ENCODE measurements at regions not wholly inside any gene's neighbourhood (a gene's known extent, or its start where the extent isn't known, plus 50 kb on each side); places are given as distances from the start of the nearest gene placed in this dataset.

DNA sequence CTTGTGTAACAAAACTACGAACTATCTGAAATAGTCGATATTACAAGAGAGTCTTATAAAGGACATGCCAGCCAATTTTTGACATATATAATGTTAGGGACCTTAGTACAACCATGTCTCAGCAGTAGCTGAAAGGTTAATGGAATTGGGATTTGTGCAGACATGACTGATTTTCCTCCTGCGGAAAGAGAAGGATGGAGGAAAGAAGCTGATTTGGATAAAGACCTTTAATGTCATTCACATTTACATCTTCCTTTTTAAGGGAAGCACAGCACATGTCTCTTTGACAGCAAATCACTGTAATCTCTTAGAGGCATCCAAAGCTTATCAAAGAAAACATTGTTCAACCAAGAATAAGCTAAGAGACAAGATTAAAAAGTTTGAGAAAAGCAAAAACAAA is 1976.2 kb upstream of the IGFBP7 start:
- Mint-ChIP-seq H3K4me3 (no peak overlapping the region), H3K36me3 (ENCODE audit: insufficient read depth in 1 of 3, low read depth in 3 of 3) (no peaks in the 10 kb centered on the region), H3K9me3 (no peaks in the 10 kb centered on the region), H3K27ac (no peak overlapping the region), H3K27me3 (ENCODE audit: low read depth) (no peaks in the 10 kb centered on the region), H3K4me1 (0 out of 4 replicates have a peak, but pooled peaks cover 0 to under 1% of the 10 kb centered on the region in 2 experiments)
- Histone ChIP-seq H2BK20ac (ENCODE audit: low read depth, low read length, poor library complexity, severe bottlenecking) (no peak overlapping the region), H2BK12ac (ENCODE audit: insufficient read length, low read depth, low read length) (no peak overlapping the region), H2BK15ac (ENCODE audit: low read depth, low read length) (no peak overlapping the region), H3K4me2 (ENCODE audit: insufficient read depth, insufficient read length, low read length) (no peak overlapping the region), H4K8ac (replicated peaks; ENCODE audit: insufficient read length, low read depth, low read length) (no peak overlapping the region), H2AFZ (ENCODE audit: low read length) (no peak overlapping the region), H3K14ac (ENCODE audit: insufficient read depth, low read length) (no peak overlapping the region), H3K56ac (ENCODE audit: insufficient read length, low read depth, low read length) (no peak overlapping the region), H3K18ac (ENCODE audit: insufficient read length, low read depth, low read length) (no peak overlapping the region), H3K79me1 (ENCODE audit: insufficient read depth, low read depth, low read length, poor library complexity, severe bottlenecking) (no peaks in the 10 kb centered on the region), H3T11ph (ENCODE audit: low read length) (no peak overlapping the region), H4K20me1 (ENCODE audit: control insufficient read depth, insufficient read depth, insufficient read length) (no peaks in the 10 kb centered on the region), H2BK120ac (ENCODE audit: low read depth, low read length, poor library complexity, severe bottlenecking) (no peak overlapping the region), H3K23ac (ENCODE audit: insufficient read length, low read depth, low read length) (no peak overlapping the region), H3K79me2 (ENCODE audit: insufficient read depth, low read length) (no peaks in the 10 kb centered on the region), H4K5ac (ENCODE audit: insufficient read length, low read depth, low read length) (no peak overlapping the region), H4K91ac (ENCODE audit: insufficient read length, low read depth, low read length) (no peak overlapping the region), H3K4me1 (ENCODE audit: insufficient read depth, low read length) (no peaks in the 10 kb centered on the region), H3K27me3 (ENCODE audit: insufficient read depth, low read length) (no peaks in the 10 kb centered on the region), H3K4ac (ENCODE audit: low read depth, low read length) (no peak overlapping the region), H3K23me2 (ENCODE audit: insufficient read length, low read depth, low read length, poor library complexity, severe bottlenecking) (no peaks in the 10 kb centered on the region), H2BK5ac (ENCODE audit: insufficient read length, low read length) (no peak overlapping the region), H3K9ac (ENCODE audit: extremely low read depth, insufficient read length, low read length) (no peak overlapping the region), H3K27ac (ENCODE audit: insufficient read length, low read depth, low read length) (no peak overlapping the region), H3K9me3 (ENCODE audit: control insufficient read depth, low read depth, low read length) (no peaks in the 10 kb centered on the region), H2AK5ac (ENCODE audit: insufficient read length, low read length) (no peak overlapping the region)
- no peak for TF ChIP-seq CTCF (conservative IDR thresholded peaks at IDR 0.05)
- no CpG with 5 or more reads among the region's 3 CpGs for WGBS (ENCODE audit: extremely low coverage, insufficient read length, low lambda C conversion rate)
- DNase-seq = no peak

Data from H9 (cell line).